B cell (primary cell): ENCODE measurements at regions not wholly inside any gene's neighbourhood (a gene's known extent, or its start where the extent isn't known, plus 50 kb on each side); places are given as distances from the start of the nearest gene placed in this dataset.

ENCODE experiments used
- ATAC-seq: fragments of 200-7000 bp; cut with Tn5 transposase; one replicate; pipeline ENCODE4 v1.10.0; 2021; ENCODE audit warnings: low read depth, mild to moderate bottlenecking, moderate number of reproducible peaks, moderate library complexity
- CTCF ChIA-PET: fragments of 350-600 bp; sonication (Branson Sonifier 250); formaldehyde crosslinking; loops from one replicate; lab custom pipeline; 2021; ENCODE audit warnings: antibody characterized with exemption, inconsistent platforms; lab: Charles Lee
- POLR2A ChIA-PET: fragments of 350-600 bp; sonication (Branson Sonifier 250); formaldehyde crosslinking; loops from one replicate; lab custom pipeline; 2021; ENCODE audit warnings: antibody characterized with exemption; lab: Charles Lee
- DNase-seq: peaks from one replicate; pipeline ENCODE4 v3.0.0; 2013
- H2AFZ ChIP-seq: 2 replicates; pipeline ENCODE4 v1.6.1; 2012; ENCODE audit warnings: mild to moderate bottlenecking, low read depth, low read length; ENCODE audit not compliant: insufficient read depth, poor library complexity, severe bottlenecking
- H3K27ac ChIP-seq, 2 donors: 1 replicate in 1 of 2; 2 replicates in 1 of 2; pipeline ENCODE4 v1.5.1; 2012 to 2013; ENCODE audit warnings: low read length in 2 of 2, mild to moderate bottlenecking in 2 of 2, moderate library complexity in 1 of 2
- H3K27me3 ChIP-seq, 4 experiments: fragments of 200-600 bp in 1 of 4; sonication (generic) in 1 of 4; replicated peaks in 1 of 4; 1 replicate in 2 of 4; 2 replicates in 2 of 4; pipeline versions ENCODE4 v1.6.1 to v1.7.0; 2013 to 2016; ENCODE audit warnings: low read length in 3 of 4, mild to moderate bottlenecking in 2 of 4, mixed read lengths in 1 of 4, moderate library complexity in 1 of 4; ENCODE audit not compliant: insufficient read depth in 4 of 4, control insufficient read depth in 3 of 4; ENCODE audit errors: control extremely low read depth in 1 of 4
- H3K36me3 ChIP-seq, 2 experiments: replicated peaks in 1 of 2; 1 replicate in 1 of 2; 2 replicates in 1 of 2; pipeline versions ENCODE4 v1.6.1 to v1.7.1; 2013; ENCODE audit warnings: low read length in 1 of 2; ENCODE audit not compliant: insufficient read depth in 2 of 2, control insufficient read depth in 1 of 2; ENCODE audit errors: control extremely low read depth in 1 of 2, extremely low read depth in 1 of 2
- H3K4me1 ChIP-seq, 2 donors: fragments of 200-600 bp in 1 of 2; sonication (generic) in 1 of 2; 1 replicate in 1 of 2; 2 replicates in 1 of 2; pipeline versions ENCODE4 v1.5.1 to v1.6.1; 2013 to 2017; ENCODE audit warnings: low read length in 2 of 2; ENCODE audit not compliant: control insufficient read depth in 2 of 2, insufficient read depth in 2 of 2
- H3K4me2 ChIP-seq: replicated peaks from 2 replicates; pipeline ENCODE3; 2012; ENCODE audit warnings: mild to moderate bottlenecking, low read depth, low read length; ENCODE audit not compliant: poor library complexity, severe bottlenecking
- H3K4me3 ChIP-seq, 5 experiments: fragments of 200-600 bp in 1 of 5; sonication (generic) in 1 of 5; 1 replicate in 3 of 5; 2 replicates in 2 of 5; pipeline versions ENCODE4 v1.5.1 to v1.7.0; 2011 to 2016; ENCODE audit warnings: low read length in 4 of 5, mild to moderate bottlenecking in 4 of 5, low read depth in 2 of 5, control low read depth in 1 of 5, moderate library complexity in 1 of 5; ENCODE audit not compliant: insufficient read depth in 1 of 5; ENCODE audit errors: control extremely low read depth in 1 of 5, extremely low read depth in 1 of 5
- H3K79me2 ChIP-seq: fragments of 200-600 bp; sonication (generic); one replicate; pipeline ENCODE4 v1.6.0; 2016; ENCODE audit warnings: low read length; ENCODE audit not compliant: control insufficient read depth, insufficient read depth
- H3K9ac ChIP-seq: fragments of 200-600 bp; sonication (generic); 2 replicates; pipeline ENCODE4 v1.6.1; 2017; ENCODE audit warnings: mild to moderate bottlenecking, low read length, moderate library complexity
- H3K9me3 ChIP-seq, 3 donors: one replicate each; pipeline versions ENCODE4 v1.6.1 to v1.7.1; 2013; ENCODE audit warnings: low read length in 2 of 3; ENCODE audit not compliant: control insufficient read depth in 2 of 3, insufficient read depth in 1 of 3; ENCODE audit errors: control extremely low read depth in 1 of 3
- H4K20me1 ChIP-seq: 2 replicates; pipeline ENCODE4 v1.6.0; 2012; ENCODE audit warnings: mild to moderate bottlenecking, low read length; ENCODE audit not compliant: insufficient read depth, control insufficient read depth, poor library complexity, severe bottlenecking
- H3K27ac Mint-ChIP-seq: one replicate; pipeline ENCODE4 v1.8.0; 2021; ENCODE audit warnings: mixed read lengths
- H3K27me3 Mint-ChIP-seq: one replicate; pipeline ENCODE4 v1.8.0; 2021; ENCODE audit warnings: mixed read lengths
- H3K4me1 Mint-ChIP-seq: one replicate; pipeline ENCODE4 v1.8.0; 2021; ENCODE audit warnings: mixed read lengths
- H3K4me3 Mint-ChIP-seq: one replicate; pipeline ENCODE4 v1.8.0; 2021; ENCODE audit warnings: mixed read lengths
- H3K9me3 Mint-ChIP-seq: one replicate; pipeline ENCODE4 v1.8.0; 2022; ENCODE audit warnings: mixed read lengths; ENCODE audit not compliant: insufficient read depth
- CTCF ChIP-seq: fragments of 200-600 bp; IDR thresholded peaks from one replicate; pipeline ENCODE4 v1.8.0; 2022; ENCODE audit warnings: antibody characterized with exemption, mild to moderate bottlenecking
- EZH2 ChIP-seq: IDR thresholded peaks from 2 replicates; pipeline ENCODE4 v1.6.1; 2012; ENCODE audit warnings: borderline replicate concordance, low read depth, mild to moderate bottlenecking, moderate library complexity, low read length; ENCODE audit not compliant: insufficient read depth, poor library complexity, severe bottlenecking
- WGBS: methylation state at CpG from one replicate; pipeline ENCODE4 v1.1.5; 2013; ENCODE audit warnings: missing lambda C conversion rate; ENCODE audit not compliant: insufficient coverage; 5-methylcytosine and 5-hydroxymethylcytosine counted together
- intact Hi-C: fragments of 100-400 bp; cut with micrococcal nuclease; formaldehyde crosslinking; loops from one replicate; pipeline ENCODE4 v1.10.0; 2022

- Histone ChIP-seq H3K36me3 (no peaks in the 10 kb centered on the region), H3K4me2 (no peak overlapping the region), H3K9me3 (peaks cover 0 to 5% (median 0%) of the 10 kb centered on the region in 3 donors), H3K27ac (no peak overlapping the region), H3K4me3 (no peak overlapping the region), H2AFZ (no peak overlapping the region), H4K20me1 (no peaks in the 10 kb centered on the region), H3K27me3 (no peaks in the 10 kb centered on the region), H3K9ac (no peak overlapping the region), H3K4me1 (no peaks in the 10 kb centered on the region), H3K79me2 (no peaks in the 10 kb centered on the region)
- Mint-ChIP-seq H3K4me3 (no peak overlapping the region), H3K9me3 (peaks cover 6% of the 10 kb centered on the region), H3K27me3 (no peaks in the 10 kb centered on the region), H3K4me1 (no peaks in the 10 kb centered on the region), H3K27ac (no peak overlapping the region)
- intact Hi-C loops, result no loop called here
- DNase-seq (no peak), ATAC-seq (no peak)
- ChIA-PET POLR2A (no interaction called here), CTCF (no interaction called here)
- TF ChIP-seq CTCF (no peak), EZH2 (no peak)
These were observed 294.8 kb upstream of the DDX18 start for GRCh38 chr2:117519721-117520120.

- H3K4me3 ChIP-seq, result no peak overlapping the region
- no peaks in the 10 kb centered on the region for H3K4me1 ChIP-seq
- Mint-ChIP-seq H3K27ac (no peak overlapping the region), H3K4me1 (no peaks in the 10 kb centered on the region), H3K27me3 (no peaks in the 10 kb centered on the region), H3K4me3 (no peak overlapping the region), H3K9me3 (peaks cover 5% of the 10 kb centered on the region)
- H3K4me2 ChIP-seq, result no peak overlapping the region
- peaks cover 0 to 3% (median 0%) of the 10 kb centered on the region in 3 donors for H3K9me3 ChIP-seq
- WGBS, result 11% methylated on average over 2 of the region's 2 CpGs
- H3K27me3 ChIP-seq, result no peaks in the 10 kb centered on the region
- H3K27ac ChIP-seq, result no peak overlapping the region
- no peak for ATAC-seq
- DNase-seq, result no peak
- ChIA-PET CTCF (no interaction called here), POLR2A (no interaction called here)
- no peaks in the 10 kb centered on the region for H3K36me3 ChIP-seq
- no peaks in the 10 kb centered on the region for H4K20me1 ChIP-seq
- TF ChIP-seq CTCF, result no peak
- no peak for TF ChIP-seq EZH2
- intact Hi-C loops, result no loop called here
- H3K9ac ChIP-seq, result no peak overlapping the region
- H2AFZ ChIP-seq, result no peak overlapping the region
- no peaks in the 10 kb centered on the region for H3K79me2 ChIP-seq
These were observed 291.2 kb upstream of the DDX18 start for GRCh38 chr2:117523267-117523666.
